GM12873 (cell line): ENCODE measurements at regions not wholly inside any gene's neighbourhood (a gene's known extent, or its start where the extent isn't known, plus 50 kb on each side); places are given as distances from the start of the nearest gene placed in this dataset.
A peak's percentile ranks its signal among the peaks of the same experiment; 100 is the strongest.

Experiments
- TF ChIP-seq, protein P1 (sequence below): IDR thresholded peaks from 2 replicates; pipeline ENCODE4 v1.5.1; 2012; ENCODE audit warnings: low read depth, mild to moderate bottlenecking, moderate library complexity, low read length, control low read depth; ENCODE audit not compliant: insufficient read depth; ENCODE audit errors: missing control alignments

DNA sequence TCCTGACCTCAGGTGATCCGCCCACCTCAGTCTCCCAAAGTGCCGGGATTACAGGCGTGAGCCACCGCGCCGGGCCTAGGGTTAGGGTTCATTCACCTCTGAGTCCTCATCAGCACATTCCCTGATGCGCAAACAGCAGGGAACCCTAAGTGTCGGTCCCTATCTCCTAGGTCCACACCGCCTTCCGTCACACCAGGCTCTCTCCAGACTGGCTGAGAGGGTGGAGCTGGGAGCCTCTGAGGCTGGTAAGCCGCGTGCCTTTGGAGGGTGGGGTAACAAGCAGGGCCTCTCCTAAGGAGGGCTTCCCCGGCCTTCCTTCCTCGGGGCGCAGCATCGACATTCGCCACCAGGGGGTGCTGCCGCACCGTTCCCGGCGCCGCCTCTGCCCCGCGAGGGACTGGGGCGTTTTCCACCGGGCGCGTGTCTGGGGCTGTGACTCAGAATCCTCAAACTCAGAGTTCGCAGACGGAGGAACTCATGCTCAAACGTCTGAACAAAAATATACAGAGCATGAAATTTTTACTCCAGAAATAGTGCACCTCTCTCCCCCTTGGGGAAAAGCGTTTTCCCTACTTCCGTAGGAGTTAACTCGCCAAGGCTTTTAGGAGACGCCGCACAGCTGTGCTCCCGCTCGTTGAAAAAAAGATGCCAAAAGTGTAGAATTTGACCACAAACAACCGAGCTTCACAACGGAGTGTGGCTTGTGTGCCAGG lies 63.9 kb upstream of the ASAP2 start:
- TF ChIP-seq, protein P1, sequence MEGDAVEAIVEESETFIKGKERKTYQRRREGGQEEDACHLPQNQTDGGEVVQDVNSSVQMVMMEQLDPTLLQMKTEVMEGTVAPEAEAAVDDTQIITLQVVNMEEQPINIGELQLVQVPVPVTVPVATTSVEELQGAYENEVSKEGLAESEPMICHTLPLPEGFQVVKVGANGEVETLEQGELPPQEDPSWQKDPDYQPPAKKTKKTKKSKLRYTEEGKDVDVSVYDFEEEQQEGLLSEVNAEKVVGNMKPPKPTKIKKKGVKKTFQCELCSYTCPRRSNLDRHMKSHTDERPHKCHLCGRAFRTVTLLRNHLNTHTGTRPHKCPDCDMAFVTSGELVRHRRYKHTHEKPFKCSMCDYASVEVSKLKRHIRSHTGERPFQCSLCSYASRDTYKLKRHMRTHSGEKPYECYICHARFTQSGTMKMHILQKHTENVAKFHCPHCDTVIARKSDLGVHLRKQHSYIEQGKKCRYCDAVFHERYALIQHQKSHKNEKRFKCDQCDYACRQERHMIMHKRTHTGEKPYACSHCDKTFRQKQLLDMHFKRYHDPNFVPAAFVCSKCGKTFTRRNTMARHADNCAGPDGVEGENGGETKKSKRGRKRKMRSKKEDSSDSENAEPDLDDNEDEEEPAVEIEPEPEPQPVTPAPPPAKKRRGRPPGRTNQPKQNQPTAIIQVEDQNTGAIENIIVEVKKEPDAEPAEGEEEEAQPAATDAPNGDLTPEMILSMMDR: peak; percentile 94

DNA sequence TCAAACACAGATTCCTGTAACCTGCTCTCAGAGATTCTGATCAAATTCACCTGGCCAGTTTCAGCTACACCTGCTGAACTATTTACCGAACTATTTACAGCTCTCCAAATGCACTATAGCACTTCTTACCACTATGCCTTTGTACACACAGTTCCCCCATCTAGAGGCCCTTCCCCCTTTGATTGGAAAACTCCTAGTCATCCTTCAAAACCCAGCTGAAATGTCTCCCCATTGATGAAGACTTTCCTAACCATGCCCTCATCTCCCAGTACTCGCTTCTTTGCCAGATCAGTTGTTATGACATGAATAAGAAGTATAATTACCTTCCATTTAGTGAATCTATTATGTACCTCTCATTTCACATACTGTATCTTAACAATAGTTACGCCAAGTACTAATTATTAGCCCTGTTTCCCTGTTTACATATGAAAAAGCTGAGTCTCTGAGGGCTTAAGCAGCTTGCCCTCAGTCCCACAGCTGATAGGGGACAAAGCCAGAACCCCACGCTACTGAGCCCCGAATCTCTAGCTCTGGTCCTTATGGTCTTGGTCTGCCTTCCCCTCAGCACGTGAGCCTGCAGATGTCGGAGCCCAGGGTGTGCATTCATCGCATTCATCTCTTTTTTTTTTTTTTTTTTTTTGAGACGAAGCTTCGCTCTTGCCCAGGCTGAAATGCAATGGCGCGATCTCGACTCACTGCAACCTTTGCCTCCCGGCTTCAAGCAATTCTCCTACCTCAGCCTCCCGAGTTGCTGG lies 64.7 kb upstream of the ASAP2 start:
- TF ChIP-seq, protein P1: no peak

DNA sequence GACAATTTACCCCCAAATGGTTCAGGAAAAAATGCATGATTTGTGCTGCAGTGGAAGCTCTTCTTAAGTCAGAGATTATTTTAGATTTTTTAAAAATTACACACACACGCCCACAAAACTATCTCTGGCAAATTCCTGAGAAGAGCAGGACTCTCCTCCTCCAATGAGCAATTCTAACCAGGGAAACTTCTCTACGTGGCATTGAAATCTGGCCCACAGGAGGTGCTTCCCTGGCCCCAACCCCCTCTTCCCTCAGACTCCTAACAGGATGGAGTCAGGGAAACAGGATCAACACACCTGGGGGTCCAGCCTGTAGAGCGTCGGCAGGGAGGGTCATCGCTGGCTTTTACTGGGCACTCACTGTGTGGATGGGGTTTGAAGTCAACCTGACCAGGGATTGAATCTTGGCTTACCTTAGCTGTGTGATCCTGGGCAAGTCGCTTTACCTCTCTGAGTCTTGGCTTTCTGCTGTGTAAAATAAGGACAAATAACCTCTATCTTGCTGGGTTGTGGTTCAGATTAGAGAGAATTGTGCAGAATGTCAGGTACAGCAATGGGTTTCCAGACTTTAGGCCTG lies 65.4 kb upstream of the ASAP2 start:
- TF ChIP-seq, protein P1: no peak

DNA sequence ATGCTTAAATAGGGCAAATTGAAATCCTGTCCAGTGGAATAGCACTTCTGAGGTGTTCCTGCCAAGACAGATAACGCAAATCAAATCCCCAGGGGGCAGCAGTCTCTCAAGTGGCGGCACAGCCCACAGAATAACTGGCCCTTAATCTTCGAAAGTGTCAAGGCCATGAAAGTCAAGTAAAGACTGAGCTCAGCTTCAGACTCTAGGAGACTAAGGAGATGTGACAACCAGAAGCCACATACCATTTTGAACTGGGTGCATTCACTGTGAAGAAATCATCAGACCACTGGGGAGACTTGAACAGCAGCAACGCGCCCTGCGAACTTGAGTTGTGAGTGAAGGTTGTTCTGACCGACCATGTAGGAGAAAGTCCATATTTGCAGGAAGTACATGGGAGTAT lies 66.0 kb upstream of the ASAP2 start:
- TF ChIP-seq, protein P1: no peak

DNA sequence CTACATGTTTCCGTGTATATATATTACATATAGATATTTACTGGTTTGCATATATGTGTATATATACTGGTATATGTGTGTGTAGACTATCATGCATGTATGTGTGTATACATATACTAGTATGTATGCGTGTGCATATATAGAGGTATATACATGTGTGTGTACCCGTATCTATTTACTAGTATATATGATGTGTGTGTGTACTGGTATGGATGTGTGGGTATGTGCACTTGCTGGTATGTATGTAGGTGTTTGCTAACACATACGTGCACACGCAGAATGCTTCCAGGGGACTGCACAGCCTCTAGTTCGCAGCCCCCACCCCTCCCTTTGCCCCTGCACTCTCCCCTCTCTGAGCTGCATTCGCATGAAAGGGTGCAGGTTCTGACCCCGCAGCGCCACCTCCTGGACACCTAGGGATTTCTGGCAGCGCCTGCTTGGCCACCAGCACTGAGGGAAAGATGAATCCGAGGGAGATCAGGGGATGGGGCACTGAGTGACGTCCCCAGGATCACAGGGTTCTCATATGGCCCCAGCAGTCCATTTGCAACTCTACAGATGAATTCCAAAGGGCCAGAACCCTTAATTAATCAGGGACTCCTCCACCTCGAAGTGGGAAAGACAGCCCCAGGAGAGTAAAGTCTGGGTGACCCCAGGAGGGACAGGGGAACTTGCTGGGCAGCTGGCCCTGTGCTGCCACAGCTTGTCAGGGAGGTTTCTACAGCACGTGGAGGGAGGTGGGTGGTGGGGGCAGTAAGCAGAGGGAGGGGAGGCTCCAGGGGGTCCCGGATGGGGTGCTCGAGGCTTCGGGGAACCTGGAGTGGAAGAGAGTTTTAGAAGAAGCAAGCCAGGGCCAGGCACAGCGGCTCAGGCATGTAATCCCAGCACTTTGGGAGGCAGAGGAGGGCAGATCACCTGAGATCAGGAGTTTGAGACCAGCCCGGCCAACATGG lies 66.8 kb upstream of the ASAP2 start:
- TF ChIP-seq, protein P1: peak; percentile 84

DNA sequence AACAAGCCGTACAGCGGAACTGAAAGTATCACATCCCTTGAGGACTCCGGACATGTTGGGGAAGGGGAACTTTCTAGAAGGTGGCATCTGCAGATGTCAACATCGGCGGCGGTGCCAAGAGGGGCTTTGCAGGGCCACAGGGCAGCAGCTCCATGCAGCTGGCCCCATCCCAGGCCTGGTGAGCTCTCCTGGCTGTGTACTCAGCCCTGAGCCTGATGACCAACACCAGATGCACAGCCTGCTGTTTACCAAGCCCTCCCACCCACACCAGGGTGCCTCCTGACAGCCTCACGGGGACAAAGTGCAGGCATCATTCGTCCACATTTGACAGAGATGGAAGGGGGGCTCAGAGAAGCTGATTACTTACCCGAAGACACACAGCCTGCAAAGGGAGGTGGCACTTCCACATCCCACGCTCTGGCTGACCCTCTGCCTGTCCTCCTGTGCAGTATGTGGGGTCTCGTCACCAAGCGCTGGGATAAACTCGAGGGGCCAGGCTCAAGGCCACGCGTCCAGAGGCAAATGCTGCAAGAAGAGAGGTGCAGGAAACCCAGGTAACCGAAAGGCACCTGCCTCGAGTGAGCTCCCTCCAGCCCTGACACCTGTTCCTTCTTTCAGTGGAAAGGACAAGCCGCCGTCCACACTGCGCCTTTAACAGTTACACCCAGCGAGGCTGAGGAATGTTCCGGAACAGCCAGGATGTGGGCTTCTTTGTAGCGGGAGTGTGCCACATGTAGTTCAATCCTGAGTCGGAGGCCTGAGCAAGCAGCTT lies 69.0 kb upstream of the ASAP2 start:
- TF ChIP-seq, protein P1: no peak
